ENCODE measurements at regions not wholly inside any gene's neighbourhood (a gene's known extent, or its start where the extent isn't known, plus 50 kb on each side); places are given as distances from the start of the nearest gene placed in this dataset.
"Not testable (repeated sequence)": the region's sequence is repeated elsewhere in the genome, so short reads cannot be mapped to it uniquely, and the experiment has no call there.

DNA sequence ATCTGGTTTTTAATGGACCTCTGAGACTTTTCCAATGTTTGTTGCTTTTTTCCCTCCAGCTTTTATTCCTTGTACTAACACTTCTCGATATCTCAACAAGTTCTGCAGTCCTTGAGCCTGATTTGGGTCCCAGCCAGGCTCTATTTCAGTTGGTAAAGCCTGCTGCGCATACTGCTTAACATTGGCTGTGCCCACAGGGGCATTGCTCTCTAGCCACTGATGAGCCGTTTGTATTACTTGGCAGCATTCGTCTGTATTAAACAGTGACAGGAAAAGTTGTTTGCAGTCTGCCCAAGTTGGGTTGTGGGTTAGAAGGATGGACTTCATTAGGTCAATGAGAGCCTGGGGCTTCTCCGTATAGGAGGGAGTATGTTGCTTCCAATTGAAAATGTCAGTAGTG, 59.6 kb upstream of the XAGE1B start:
- H3K4me1 ChIP-seq (ENCODE audit: control insufficient read depth, extremely low read depth, insufficient read depth, low read length) = no peaks in the 10 kb centered on the region
- no peaks in the 10 kb centered on the region for H3K27me3 ChIP-seq (ENCODE audit: control insufficient read depth, insufficient read depth, low read length)
- no peaks in the 10 kb centered on the region for H4K20me1 ChIP-seq (ENCODE audit: control insufficient read depth, extremely low read depth, insufficient read depth, low read length)
- no peak overlapping the region for H3K27ac ChIP-seq (ENCODE audit: insufficient read depth, low read length)
- H3K9me3 ChIP-seq (ENCODE audit: control insufficient read depth, insufficient read depth, low read depth, low read length) = no peaks in the 10 kb centered on the region
- no peak overlapping the region for H3K4me2 ChIP-seq (ENCODE audit: extremely low read depth, insufficient read depth, low read length)
- H3K79me2 ChIP-seq (ENCODE audit: control insufficient read depth, insufficient read depth, low read length) = no peaks in the 10 kb centered on the region
- H3K4me3 ChIP-seq (replicated peaks in 1 of 4; ENCODE audit: control extremely low read depth in 1 of 4, insufficient read depth in 1 of 4, low read depth in 3 of 4, low read length in 4 of 4) = no peak overlapping the region
- no peak overlapping the region for H2AFZ ChIP-seq (ENCODE audit: low read length)
- TF ChIP-seq CTCF (conservative IDR thresholded peaks at IDR 0.05 in 1 of 2, IDR thresholded peaks at IDR 0.05 in 1 of 2; ENCODE audit: low read depth in 1 of 2, low read length in 2 of 2) (no peak), EZH2 (IDR thresholded peaks at IDR 0.05; ENCODE audit: low read length, missing control alignments) (no peak)
- no peak for DNase-seq (ENCODE audit: low read depth in 2 of 2)
- no peak overlapping the region for H3K9ac ChIP-seq (ENCODE audit: insufficient read depth, low read length)
- no peaks in the 10 kb centered on the region for H3K36me3 ChIP-seq (ENCODE audit: control insufficient read depth, insufficient read depth, low read length)

GRCh38 chrX:52574416-52575275, 57.8 kb upstream of the XAGE1B start:
- H3K27me3 ChIP-seq (ENCODE audit: control insufficient read depth, insufficient read depth, low read length) = no peaks in the 10 kb centered on the region
- H3K4me2 ChIP-seq (ENCODE audit: extremely low read depth, insufficient read depth, low read length) = peak overlapping the region; percentile 44
- peak overlapping the region; percentile 51 for H2AFZ ChIP-seq (ENCODE audit: low read length)
- H3K79me2 ChIP-seq (ENCODE audit: control insufficient read depth, insufficient read depth, low read length) = no peaks in the 10 kb centered on the region
- H3K4me3 ChIP-seq (replicated peaks in 1 of 4; ENCODE audit: control extremely low read depth in 1 of 4, insufficient read depth in 1 of 4, low read depth in 3 of 4, low read length in 4 of 4) = no peak overlapping the region
- peak; percentile 53 to 61 for DNase-seq (ENCODE audit: low read depth in 2 of 2)
- TF ChIP-seq EZH2 (IDR thresholded peaks at IDR 0.05; ENCODE audit: low read length, missing control alignments) (no peak), CTCF (conservative IDR thresholded peaks at IDR 0.05 in 1 of 2, IDR thresholded peaks at IDR 0.05 in 1 of 2; ENCODE audit: low read depth in 1 of 2, low read length in 2 of 2) (peak; percentile 51 to 61)
- no peaks in the 10 kb centered on the region for H3K9me3 ChIP-seq (ENCODE audit: control insufficient read depth, insufficient read depth, low read depth, low read length)
- H3K4me1 ChIP-seq (ENCODE audit: control insufficient read depth, extremely low read depth, insufficient read depth, low read length) = no peaks in the 10 kb centered on the region
- no peak overlapping the region for H3K27ac ChIP-seq (ENCODE audit: insufficient read depth, low read length)
- no peak overlapping the region for H3K9ac ChIP-seq (ENCODE audit: insufficient read depth, low read length)
- H3K36me3 ChIP-seq (ENCODE audit: control insufficient read depth, insufficient read depth, low read length) = no peaks in the 10 kb centered on the region
- no peaks in the 10 kb centered on the region for H4K20me1 ChIP-seq (ENCODE audit: control insufficient read depth, extremely low read depth, insufficient read depth, low read length)

- H3K27ac ChIP-seq (ENCODE audit: insufficient read depth, low read length); H4K20me1 ChIP-seq (ENCODE audit: control insufficient read depth, extremely low read depth, insufficient read depth, low read length); H3K9ac ChIP-seq (ENCODE audit: insufficient read depth, low read length); H3K4me1 ChIP-seq (ENCODE audit: control insufficient read depth, extremely low read depth, insufficient read depth, low read length); H3K27me3 ChIP-seq (ENCODE audit: control insufficient read depth, insufficient read depth, low read length); H3K9me3 ChIP-seq (ENCODE audit: control insufficient read depth, insufficient read depth, low read depth, low read length); H3K4me2 ChIP-seq (ENCODE audit: extremely low read depth, insufficient read depth, low read length); H2AFZ ChIP-seq (ENCODE audit: low read length); DNase-seq (ENCODE audit: low read depth in 2 of 2); H3K4me3 ChIP-seq (replicated peaks in 1 of 4; ENCODE audit: control extremely low read depth in 1 of 4, insufficient read depth in 1 of 4, low read depth in 3 of 4, low read length in 4 of 4); H3K36me3 ChIP-seq (ENCODE audit: control insufficient read depth, insufficient read depth, low read length); H3K79me2 ChIP-seq (ENCODE audit: control insufficient read depth, insufficient read depth, low read length): not testable (repeated sequence)
Measured at GRCh38 chrX:52568146-52568545, 51.3 kb upstream of the XAGE1B start.
